HG02938 (cell line): ENCODE measurements at regions not wholly inside any gene's neighbourhood (a gene's known extent, or its start where the extent isn't known, plus 50 kb on each side); places are given as distances from the start of the nearest gene placed in this dataset.

Source experiments
- ATAC-seq: cut with Tn5 transposase; IDR thresholded peaks from one replicate; pipeline ENCODE4 v1.9.1; 2021; ENCODE audit warnings: mild to moderate bottlenecking, moderate library complexity; ENCODE audit not compliant: unreplicated experiment

- no peak for ATAC-seq
These were observed 359.6 kb downstream of the DEPDC1B start for GRCh38 chr5:60340326-60340725.

GRCh38 chr5:60339691-60340201, 360.2 kb downstream of the DEPDC1B start:
- ATAC-seq: no peak

- no peak for ATAC-seq
These were observed 361.1 kb downstream of the DEPDC1B start for GRCh38 chr5:60338846-60339245.

GRCh38 chr5:60336491-60336890, 363.5 kb downstream of the DEPDC1B start:
- ATAC-seq: no peak

GRCh38 chr5:60335913-60336312, 364.1 kb downstream of the DEPDC1B start:
- ATAC-seq: no peak

- ATAC-seq: no peak
These were observed 365.7 kb downstream of the DEPDC1B start for GRCh38 chr5:60334281-60334713.

- ATAC-seq: no peak
These were observed 366.9 kb downstream of the DEPDC1B start for GRCh38 chr5:60333005-60333571.

- no peak for ATAC-seq
These were observed 367.5 kb downstream of the DEPDC1B start for GRCh38 chr5:60332244-60333004.

- no peak for ATAC-seq
These were observed 369.7 kb downstream of the DEPDC1B start for GRCh38 chr5:60330236-60330635.

GRCh38 chr5:60325870-60326269, 374.1 kb downstream of the DEPDC1B start:
- no peak for ATAC-seq

GRCh38 chr5:60323596-60323995, 376.4 kb downstream of the DEPDC1B start:
- no peak for ATAC-seq

GRCh38 chr5:60312098-60312497, 387.9 kb downstream of the DEPDC1B start:
- ATAC-seq: no peak

GRCh38 chr5:60299944-60300343, 400.0 kb downstream of the DEPDC1B start:
- ATAC-seq: no peak

- ATAC-seq: no peak
These were observed 402.3 kb downstream of the DEPDC1B start for GRCh38 chr5:60297658-60298057.

GRCh38 chr5:60295423-60295822, 401.9 kb upstream of the PDE4D start:
- ATAC-seq: no peak

- ATAC-seq: no peak
These were observed 400.0 kb upstream of the PDE4D start for GRCh38 chr5:60293518-60293917.

GRCh38 chr5:60287174-60287771, 393.7 kb upstream of the PDE4D start:
- ATAC-seq: peak; percentile 97

GRCh38 chr5:60285910-60286309, 392.4 kb upstream of the PDE4D start:
- no peak for ATAC-seq

GRCh38 chr5:60280943-60281342, 387.4 kb upstream of the PDE4D start:
- ATAC-seq: no peak

GRCh38 chr5:60277941-60278340, 384.4 kb upstream of the PDE4D start:
- no peak for ATAC-seq

GRCh38 chr5:60274747-60275146, 381.2 kb upstream of the PDE4D start:
- ATAC-seq: no peak

- ATAC-seq: no peak
These were observed 378.0 kb upstream of the PDE4D start for GRCh38 chr5:60271517-60271916.
